ENCODE measurements at regions not wholly inside any gene's neighbourhood (a gene's known extent, or its start where the extent isn't known, plus 50 kb on each side); places are given as distances from the start of the nearest gene placed in this dataset.

- CTCF ChIA-PET = no interaction called here
- no peak for DNase-seq
- Mint-ChIP-seq H3K4me1 (no peaks in the 10 kb centered on the region), H3K4me3 (no peak overlapping the region), H3K27me3 (no peaks in the 10 kb centered on the region), H3K27ac (no peak overlapping the region), H3K36me3 (no peaks in the 10 kb centered on the region), H3K9me3 (no peaks in the 10 kb centered on the region)
Measured at GRCh38 chr11:92678008-92678611, 291.3 kb upstream of the MTNR1B start.

GRCh38 chr11:92681586-92681985, 287.9 kb upstream of the MTNR1B start:
- H3K27ac Mint-ChIP-seq = no peak overlapping the region
- CTCF ChIA-PET = no interaction called here
- H3K4me1 Mint-ChIP-seq = no peaks in the 10 kb centered on the region
- no peak for DNase-seq
- H3K9me3 Mint-ChIP-seq = no peaks in the 10 kb centered on the region
- no peaks in the 10 kb centered on the region for H3K27me3 Mint-ChIP-seq
- H3K4me3 Mint-ChIP-seq = no peak overlapping the region
- no peaks in the 10 kb centered on the region for H3K36me3 Mint-ChIP-seq

DNA sequence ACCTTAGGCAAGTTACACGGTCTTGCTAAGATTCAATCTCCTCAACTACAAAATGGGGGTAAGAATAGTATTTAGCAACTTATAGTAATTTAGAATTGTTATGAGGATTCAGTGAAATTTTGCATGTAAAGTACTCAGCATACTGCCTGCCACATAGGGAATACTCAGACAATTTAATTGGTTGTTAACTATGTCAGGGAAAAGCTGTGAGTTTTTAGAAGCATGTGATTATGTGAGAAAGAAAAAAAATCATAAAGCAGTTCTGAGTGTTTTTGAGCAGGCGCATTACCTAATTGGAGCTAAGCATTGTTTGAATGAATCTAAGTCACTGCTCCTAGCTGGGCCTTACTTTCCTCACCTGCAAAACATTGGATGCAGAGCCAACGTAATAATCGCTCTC, 287.3 kb upstream of the MTNR1B start:
- CTCF ChIA-PET = no interaction called here
- Mint-ChIP-seq H3K36me3 (no peaks in the 10 kb centered on the region), H3K27ac (no peak overlapping the region), H3K27me3 (no peaks in the 10 kb centered on the region), H3K4me1 (no peaks in the 10 kb centered on the region), H3K4me3 (no peak overlapping the region), H3K9me3 (no peaks in the 10 kb centered on the region)
- no peak for DNase-seq

DNA sequence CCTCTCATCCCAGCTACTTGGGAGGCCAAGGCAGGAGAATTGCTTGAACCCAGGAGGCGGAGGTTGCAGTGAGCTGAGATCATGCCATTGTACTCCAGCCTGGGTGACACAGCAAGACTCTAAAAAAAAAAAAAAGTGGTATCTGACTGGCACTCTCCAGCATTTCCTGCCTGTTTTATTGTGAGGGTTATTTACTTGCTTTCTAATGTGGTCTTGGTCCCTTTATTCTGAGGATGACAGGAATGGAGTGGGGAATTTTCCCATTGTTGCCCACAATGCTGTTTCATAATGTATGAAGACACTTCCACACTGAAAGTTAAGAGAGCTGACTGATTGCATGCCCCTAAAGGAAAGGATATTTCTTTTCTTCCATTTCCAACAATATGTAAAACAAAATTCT, 286.5 kb upstream of the MTNR1B start:
- H3K4me3 Mint-ChIP-seq = no peak overlapping the region
- no peak for DNase-seq
- H3K36me3 Mint-ChIP-seq = no peaks in the 10 kb centered on the region
- CTCF ChIA-PET = no interaction called here
- H3K27me3 Mint-ChIP-seq = no peaks in the 10 kb centered on the region
- no peaks in the 10 kb centered on the region for H3K4me1 Mint-ChIP-seq
- H3K27ac Mint-ChIP-seq = no peak overlapping the region
- H3K9me3 Mint-ChIP-seq = no peaks in the 10 kb centered on the region

DNA sequence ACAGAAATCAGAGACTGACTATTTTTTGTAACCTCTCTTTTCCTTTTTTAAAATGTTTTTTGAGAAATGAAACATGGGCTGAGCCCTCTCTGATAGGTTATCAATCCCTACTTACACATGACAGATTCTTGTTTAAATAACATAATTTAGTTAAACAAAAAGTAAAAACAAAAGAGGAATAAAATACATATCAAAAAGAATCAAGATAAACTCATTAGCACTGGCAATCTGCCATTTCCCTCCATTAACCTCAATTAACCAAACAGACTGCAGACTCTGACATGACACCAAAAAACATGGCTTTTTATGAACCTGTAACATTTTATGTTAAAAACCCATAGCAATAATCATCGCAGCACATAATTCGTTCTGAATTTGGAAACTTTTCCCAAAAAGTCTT, 284.4 kb upstream of the MTNR1B start:
- no peak for DNase-seq
- H3K36me3 Mint-ChIP-seq = no peaks in the 10 kb centered on the region
- H3K27ac Mint-ChIP-seq = no peak overlapping the region
- H3K9me3 Mint-ChIP-seq = no peaks in the 10 kb centered on the region
- no peaks in the 10 kb centered on the region for H3K27me3 Mint-ChIP-seq
- no peak overlapping the region for H3K4me3 Mint-ChIP-seq
- H3K4me1 Mint-ChIP-seq = no peaks in the 10 kb centered on the region
- CTCF ChIA-PET = no interaction called here

DNA sequence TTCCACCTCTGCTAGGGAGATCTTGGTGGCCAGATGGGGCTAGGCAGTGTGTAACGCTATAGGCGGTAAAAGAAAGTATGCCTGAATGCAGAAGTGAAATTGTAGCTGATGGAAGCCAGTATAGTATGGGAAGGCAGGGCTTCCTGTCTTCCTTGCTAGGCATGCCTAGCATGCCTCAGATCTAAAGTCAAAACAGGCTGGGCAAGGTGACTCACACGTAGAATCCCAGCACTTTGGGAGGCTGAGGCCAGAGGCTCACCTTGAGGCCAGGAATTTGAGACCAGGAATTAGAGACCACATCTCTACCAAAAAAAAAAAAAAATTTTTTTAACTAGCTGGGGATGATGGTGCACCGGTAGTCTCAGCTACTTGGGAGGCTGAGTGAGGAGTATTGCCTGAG, 281.7 kb upstream of the MTNR1B start:
- H3K27ac Mint-ChIP-seq = no peak overlapping the region
- no peak for DNase-seq
- H3K9me3 Mint-ChIP-seq = no peaks in the 10 kb centered on the region
- no peaks in the 10 kb centered on the region for H3K36me3 Mint-ChIP-seq
- H3K27me3 Mint-ChIP-seq = no peaks in the 10 kb centered on the region
- H3K4me1 Mint-ChIP-seq = no peaks in the 10 kb centered on the region
- CTCF ChIA-PET = no interaction called here
- no peak overlapping the region for H3K4me3 Mint-ChIP-seq

DNA sequence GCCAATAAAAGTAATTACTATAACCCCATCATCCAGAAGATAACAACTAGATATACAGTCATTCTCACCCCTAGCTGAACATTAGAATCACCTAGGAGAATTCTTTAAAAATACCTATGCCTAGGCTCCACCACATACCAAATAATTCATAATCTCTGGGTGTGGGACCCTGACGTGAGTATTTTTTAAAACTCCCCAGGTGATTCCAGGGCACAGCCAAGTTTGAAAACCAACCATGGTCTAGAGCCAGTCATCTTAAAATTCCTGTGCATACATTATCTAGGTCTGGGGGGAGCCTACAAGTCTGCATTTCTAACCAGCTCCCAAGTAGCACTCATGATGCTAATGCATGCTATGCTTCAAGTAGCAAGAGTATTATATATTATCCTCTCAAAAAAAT, 281.0 kb upstream of the MTNR1B start:
- Mint-ChIP-seq H3K4me3 (no peak overlapping the region), H3K27me3 (no peaks in the 10 kb centered on the region), H3K4me1 (no peaks in the 10 kb centered on the region), H3K27ac (no peak overlapping the region), H3K9me3 (no peaks in the 10 kb centered on the region), H3K36me3 (no peaks in the 10 kb centered on the region)
- CTCF ChIA-PET = no interaction called here
- DNase-seq = no peak

- no peaks in the 10 kb centered on the region for H3K4me1 Mint-ChIP-seq
- H3K4me3 Mint-ChIP-seq = no peak overlapping the region
- H3K27me3 Mint-ChIP-seq = no peaks in the 10 kb centered on the region
- no peaks in the 10 kb centered on the region for H3K36me3 Mint-ChIP-seq
- no peak for DNase-seq
- CTCF ChIA-PET = interaction anchor here (1.2 kb wide), 1 partner anchor 9 kb away, joined by 3 read pairs; no protein-coding TSS in a partner anchor
- H3K9me3 Mint-ChIP-seq = no peaks in the 10 kb centered on the region
- no peak overlapping the region for H3K27ac Mint-ChIP-seq
Measured at GRCh38 chr11:92692826-92693546, 276.5 kb upstream of the MTNR1B start.

GRCh38 chr11:92696076-92696475, 273.4 kb upstream of the MTNR1B start:
- Mint-ChIP-seq H3K4me3 (no peak overlapping the region), H3K4me1 (no peaks in the 10 kb centered on the region)
- CTCF ChIA-PET = no interaction called here

DNA sequence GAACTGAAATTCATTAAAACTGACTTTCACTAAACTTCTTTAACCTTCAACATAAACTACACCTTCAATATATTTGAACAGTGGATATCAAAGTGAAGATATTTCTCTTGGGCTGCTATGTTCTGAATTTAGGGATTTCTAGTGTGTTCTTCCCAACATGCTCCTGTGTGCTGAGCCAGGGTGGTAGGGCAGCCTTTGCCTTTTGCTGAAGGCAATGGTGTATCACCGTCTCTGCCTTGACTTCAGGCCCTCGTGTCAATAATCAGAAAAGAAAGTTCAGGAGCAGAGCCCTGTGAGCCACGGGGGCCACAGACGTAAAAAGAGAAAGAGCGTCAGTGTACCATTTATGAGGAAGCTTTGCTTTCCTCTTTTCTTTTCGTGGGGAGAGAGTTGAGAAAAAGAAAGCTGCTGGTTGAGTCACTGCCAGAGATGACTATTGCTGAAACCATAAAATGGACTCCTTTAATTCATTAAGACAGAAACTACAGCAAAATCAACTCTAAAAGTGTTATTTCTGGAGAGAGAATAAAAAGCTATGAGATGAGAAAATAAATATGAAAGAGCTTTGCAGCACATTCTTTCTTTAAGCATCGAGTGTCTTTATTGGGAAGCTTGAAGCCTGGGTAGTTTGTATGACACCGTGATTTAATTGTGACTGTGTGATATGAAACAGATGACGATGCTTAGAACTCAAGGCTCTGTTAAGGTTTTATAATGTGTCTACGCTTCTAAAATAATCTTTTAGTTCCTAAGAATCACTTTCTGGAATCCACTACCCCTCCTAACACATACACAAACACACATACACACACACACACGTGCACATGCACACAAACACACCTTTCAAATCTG, 271.8 kb upstream of the MTNR1B start:
- CTCF ChIA-PET = no interaction called here
- DNase-seq = no peak
- no peaks in the 10 kb centered on the region for H3K27me3 Mint-ChIP-seq
- no peak overlapping the region for H3K27ac Mint-ChIP-seq
- H3K9me3 Mint-ChIP-seq = no peaks in the 10 kb centered on the region
- no peaks in the 10 kb centered on the region for H3K4me1 Mint-ChIP-seq
- no peak overlapping the region for H3K4me3 Mint-ChIP-seq
- no peaks in the 10 kb centered on the region for H3K36me3 Mint-ChIP-seq

More at GRCh38 chr11:92696076-92696475, 273.4 kb upstream of the MTNR1B start:
- Mint-ChIP-seq H3K36me3 (no peaks in the 10 kb centered on the region), H3K27me3 (no peaks in the 10 kb centered on the region), H3K9me3 (no peaks in the 10 kb centered on the region), H3K27ac (no peak overlapping the region)
- DNase-seq = no peak

GRCh38 chr11:92698742-92699141, 270.7 kb upstream of the MTNR1B start:
- DNase-seq = no peak
- H3K27ac Mint-ChIP-seq = no peak overlapping the region
- CTCF ChIA-PET = no interaction called here
- no peaks in the 10 kb centered on the region for H3K9me3 Mint-ChIP-seq
- H3K36me3 Mint-ChIP-seq = no peaks in the 10 kb centered on the region
- H3K4me3 Mint-ChIP-seq = no peak overlapping the region
- no peaks in the 10 kb centered on the region for H3K4me1 Mint-ChIP-seq
- H3K27me3 Mint-ChIP-seq = no peaks in the 10 kb centered on the region

DNA sequence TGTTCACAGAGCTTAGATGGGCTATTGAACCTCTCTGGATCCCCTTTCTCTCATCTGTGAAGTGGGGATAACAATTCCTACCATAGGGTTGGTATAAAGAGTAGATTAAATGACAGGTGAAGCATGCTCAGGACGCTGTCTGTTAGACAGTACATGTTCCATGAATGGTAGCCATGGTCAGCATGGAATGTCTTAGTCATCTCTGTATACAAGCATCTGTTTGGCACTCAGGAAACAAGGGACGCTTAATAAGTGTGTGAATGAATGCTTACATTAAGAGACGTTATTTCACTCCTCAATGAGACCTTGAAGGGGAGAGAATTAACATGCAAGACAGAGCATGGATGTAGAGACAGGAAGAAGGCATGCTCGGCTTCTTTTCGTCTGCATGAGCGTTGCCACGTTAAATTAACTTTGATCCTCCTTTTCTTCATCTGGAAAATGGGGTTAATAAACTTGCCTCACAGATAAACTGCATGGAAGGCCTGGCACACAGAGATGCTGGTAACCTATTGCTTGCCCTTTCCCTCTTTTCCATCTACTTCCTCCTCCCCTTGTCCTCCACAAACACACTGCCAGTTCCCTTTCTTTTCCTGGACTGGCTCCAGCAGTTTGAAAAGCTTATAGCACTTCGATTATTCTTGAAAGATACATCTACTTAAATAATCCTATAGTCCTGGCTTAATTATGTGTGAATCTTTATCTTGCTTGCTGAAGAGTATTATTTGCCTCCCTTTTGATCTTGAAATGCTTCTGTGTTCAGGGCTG, 267.2 kb upstream of the MTNR1B start:
- H3K36me3 Mint-ChIP-seq = no peaks in the 10 kb centered on the region
- H3K27ac Mint-ChIP-seq = no peak overlapping the region
- no peak for DNase-seq
- no peaks in the 10 kb centered on the region for H3K27me3 Mint-ChIP-seq
- H3K4me3 Mint-ChIP-seq = no peak overlapping the region
- H3K9me3 Mint-ChIP-seq = peaks cover 20% of the 10 kb centered on the region
- CTCF ChIA-PET = no interaction called here
- no peaks in the 10 kb centered on the region for H3K4me1 Mint-ChIP-seq

DNA sequence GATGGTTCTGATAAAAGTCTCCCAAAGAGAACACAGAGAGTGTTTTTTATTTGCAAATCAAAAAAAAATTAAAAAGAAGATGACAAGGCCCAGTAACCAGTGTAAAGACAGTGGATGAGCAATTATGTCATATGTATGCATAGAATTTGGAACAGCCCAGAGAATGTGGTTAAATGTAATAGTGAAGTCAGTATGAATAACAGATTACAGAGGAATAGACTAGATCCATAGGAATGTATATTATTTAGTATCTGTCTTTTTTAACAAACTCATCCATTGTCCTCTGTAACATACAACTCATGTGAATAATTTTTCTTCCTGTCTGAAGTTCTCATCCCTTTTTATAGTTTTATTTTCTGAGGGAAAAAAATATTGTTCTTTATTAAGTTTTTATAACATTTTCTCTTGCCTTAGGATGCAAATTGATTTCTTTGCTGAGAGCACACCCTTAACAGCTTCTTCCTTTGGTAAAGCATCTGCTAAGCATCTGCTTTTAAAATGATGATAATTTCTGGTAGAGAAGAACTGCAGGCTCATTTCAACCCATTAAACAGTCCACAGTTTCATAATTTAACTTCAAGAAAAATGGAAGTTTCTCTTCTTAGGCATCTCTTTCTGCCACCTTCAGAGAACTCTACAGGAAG, 266.5 kb upstream of the MTNR1B start:
- H3K9me3 Mint-ChIP-seq = peaks cover 20% of the 10 kb centered on the region
- H3K27ac Mint-ChIP-seq = no peak overlapping the region
- no peaks in the 10 kb centered on the region for H3K36me3 Mint-ChIP-seq
- no peaks in the 10 kb centered on the region for H3K27me3 Mint-ChIP-seq
- no peak overlapping the region for H3K4me3 Mint-ChIP-seq
- no peaks in the 10 kb centered on the region for H3K4me1 Mint-ChIP-seq
- CTCF ChIA-PET = no interaction called here
- DNase-seq = no peak

DNA sequence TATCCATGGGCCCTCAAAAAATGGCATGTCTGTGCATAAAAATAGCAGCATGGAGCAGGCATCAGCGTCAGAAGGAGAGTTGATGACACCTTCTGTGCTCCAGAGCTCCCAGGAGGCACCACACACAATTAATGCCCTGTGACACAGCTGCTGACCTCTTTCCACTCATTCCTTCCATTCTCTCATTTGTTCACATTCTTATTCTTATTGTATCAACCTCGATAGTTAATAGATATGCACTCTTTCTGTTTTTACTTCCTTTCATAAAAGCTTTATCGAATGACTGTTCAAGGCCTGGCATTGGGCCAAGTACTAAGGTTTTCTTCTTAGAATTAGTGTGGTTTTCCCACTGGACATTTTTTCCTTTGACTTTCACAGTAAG, 266.0 kb upstream of the MTNR1B start:
- H3K4me1 Mint-ChIP-seq = no peaks in the 10 kb centered on the region
- CTCF ChIA-PET = no interaction called here
- H3K36me3 Mint-ChIP-seq = no peaks in the 10 kb centered on the region
- no peak for DNase-seq
- no peak overlapping the region for H3K27ac Mint-ChIP-seq
- H3K27me3 Mint-ChIP-seq = no peaks in the 10 kb centered on the region
- H3K4me3 Mint-ChIP-seq = no peak overlapping the region
- peaks cover 20% of the 10 kb centered on the region for H3K9me3 Mint-ChIP-seq
